Endothelial cell of umbilical vein (primary cell): ENCODE measurements at regions not wholly inside any gene's neighbourhood (a gene's known extent, or its start where the extent isn't known, plus 50 kb on each side); places are given as distances from the start of the nearest gene placed in this dataset.

ENCODE experiments used
- BruUV-seq: library from RNA; stranded (reverse); fragments of 400-500 nt; replicated peaks from 2 replicates; lab custom pipeline; 2021; lab: Mats Ljungman, UMichigan
- CTCF ChIA-PET: fragments of 300-600, 350-600 bp; sonication (Branson Sonifier 250); formaldehyde crosslinking; loops from one replicate; lab custom pipeline; 2021; ENCODE audit warnings: antibody characterized with exemption, inconsistent platforms; lab: Charles Lee
- POLR2A ChIA-PET: fragments of 300-600, 350-600 bp; sonication (Branson Sonifier 250); formaldehyde crosslinking; loops from one replicate; lab custom pipeline; 2021; ENCODE audit warnings: antibody characterized with exemption, inconsistent platforms; lab: Charles Lee
- DNase-seq: peaks from one replicate; pipeline ENCODE4 v3.0.0-alpha.2; 2011; ENCODE audit warnings: low read depth, low spot score
- FAIRE-seq: peaks from 2 replicates; lab custom pipeline; 2011; peaks lifted over from hg19 to GRCh38; lab: Jason Lieb, UNC
- H2AFZ ChIP-seq: 2 replicates; pipeline ENCODE4 v1.6.0; 2012; ENCODE audit warnings: low read depth, low read length, control low read depth, inconsistent platforms
- H3K27ac ChIP-seq: 2 replicates; pipeline ENCODE4 v1.5.1; 2011; ENCODE audit warnings: low read depth, mild to moderate bottlenecking, control low read depth, low read length, moderate library complexity; ENCODE audit not compliant: insufficient read depth
- H3K27me3 ChIP-seq, 2 experiments: 2 replicates each; pipeline versions ENCODE4 v1.6.0 to v1.6.1; 2011; ENCODE audit warnings: low read length in 2 of 2, mixed read lengths in 1 of 2; ENCODE audit not compliant: control insufficient read depth in 2 of 2, insufficient read depth in 2 of 2
- H3K36me3 ChIP-seq, 2 experiments: 2 replicates in 1 of 2; 3 replicates in 1 of 2; pipeline ENCODE4 v1.5.1; 2011; ENCODE audit warnings: low read length in 2 of 2, mild to moderate bottlenecking in 1 of 2, moderate library complexity in 1 of 2; ENCODE audit not compliant: control insufficient read depth in 2 of 2, insufficient read depth in 2 of 2; ENCODE audit errors: extremely low read depth in 1 of 2
- H3K4me1 ChIP-seq: 3 replicates; pipeline ENCODE4 v1.5.1; 2011; ENCODE audit warnings: mild to moderate bottlenecking, low read length; ENCODE audit not compliant: control insufficient read depth, insufficient read depth; ENCODE audit errors: extremely low read depth
- H3K4me2 ChIP-seq: 2 replicates; pipeline ENCODE4 v1.6.1; 2011; ENCODE audit warnings: low read length, control low read depth, mixed read lengths; ENCODE audit not compliant: insufficient read depth
- H3K4me3 ChIP-seq, 3 experiments: fragments of 200-600 bp in 1 of 3; sonication (generic), shearing (Covaris generic) in 1 of 3; replicated peaks in 1 of 3; 2 replicates each; pipeline ENCODE4 v1.5.1; 2011 to 2016; ENCODE audit warnings: control low read depth in 3 of 3, low read length in 3 of 3, mild to moderate bottlenecking in 2 of 3, inconsistent platforms in 1 of 3, low read depth in 1 of 3, moderate library complexity in 1 of 3; ENCODE audit not compliant: insufficient read depth in 1 of 3
- H3K79me2 ChIP-seq: 2 replicates; pipeline ENCODE4 v1.6.0; 2012; ENCODE audit warnings: low read length, inconsistent platforms; ENCODE audit not compliant: control insufficient read depth, insufficient read depth
- H3K9ac ChIP-seq: replicated peaks from 2 replicates; pipeline ENCODE3; 2011; ENCODE audit warnings: low read length, control low read depth; ENCODE audit not compliant: insufficient read depth; ENCODE audit errors: extremely low read depth
- H3K9me1 ChIP-seq: replicated peaks from 3 replicates; pipeline ENCODE4 v1.6.0; 2011; ENCODE audit warnings: mild to moderate bottlenecking, low read length; ENCODE audit not compliant: control insufficient read depth, insufficient read depth; ENCODE audit errors: extremely low read depth
- H3K9me3 ChIP-seq: replicated peaks from 2 replicates; pipeline ENCODE4 v1.5.1; 2012; ENCODE audit warnings: low read length, inconsistent platforms; ENCODE audit not compliant: control insufficient read depth, insufficient read depth
- H4K20me1 ChIP-seq: replicated peaks from 2 replicates; pipeline ENCODE3; 2011; ENCODE audit warnings: mild to moderate bottlenecking, low read length; ENCODE audit not compliant: control insufficient read depth, insufficient read depth; ENCODE audit errors: extremely low read depth
- EZH2 ChIP-seq: IDR thresholded peaks from 2 replicates; pipeline ENCODE4 v1.6.1; 2012; ENCODE audit warnings: borderline replicate concordance, low read depth, mild to moderate bottlenecking, moderate library complexity, low read length, inconsistent platforms; ENCODE audit not compliant: severe bottlenecking
- FOS ChIP-seq: IDR thresholded peaks from 2 replicates; pipeline ENCODE4 v1.6.1; 2011; ENCODE audit warnings: mild to moderate bottlenecking, low read length, moderate library complexity, borderline replicate concordance; ENCODE audit not compliant: insufficient read depth
- GATA2 ChIP-seq: IDR thresholded peaks from 2 replicates; pipeline ENCODE4 v1.7.0; 2011; ENCODE audit warnings: low read depth, mild to moderate bottlenecking, moderate library complexity, mixed read lengths, low read length; ENCODE audit not compliant: insufficient read length, insufficient read depth
- JUN ChIP-seq: IDR thresholded peaks from 2 replicates; pipeline ENCODE4 v1.6.1; 2011; ENCODE audit warnings: borderline replicate concordance, low read depth; ENCODE audit not compliant: insufficient read length, insufficient read depth
- MAX ChIP-seq: IDR thresholded peaks from 2 replicates; pipeline ENCODE4 v1.6.1; 2011; ENCODE audit not compliant: insufficient read depth, insufficient read length
- MYC ChIP-seq: IDR thresholded peaks from one replicate; pipeline ENCODE4 v1.6.1; 2011; ENCODE audit warnings: mild to moderate bottlenecking, low read depth, low read length
- POLR2A ChIP-seq: IDR thresholded peaks from 2 replicates; pipeline ENCODE4 v1.6.1; 2012; ENCODE audit warnings: low read depth, mild to moderate bottlenecking, control low read depth, low read length
- POLR2AphosphoS5 ChIP-seq: IDR thresholded peaks from 2 replicates; pipeline ENCODE4 v1.6.1; 2012; ENCODE audit warnings: low read depth, mild to moderate bottlenecking, control low read depth, low read length, moderate library complexity; ENCODE audit not compliant: insufficient read depth
- dilution Hi-C: fragments of 300-500 bp; cut with MboI; formaldehyde crosslinking; loops from one replicate; pipeline ENCODE4 v1.15.0; 2019; ENCODE audit warnings: low sequenced_read_pairs; ENCODE audit not compliant: extremely low pct_ligation_motif_present
- intact Hi-C: fragments of 100-400 bp; cut with micrococcal nuclease; formaldehyde crosslinking; loops from one replicate; pipeline ENCODE4 v1.10.0; 2022
- TF ChIP-seq, protein P1 (sequence below), 2 donors: IDR thresholded peaks; 1 replicate in 1 of 2; 2 replicates in 1 of 2; pipeline ENCODE4 v1.5.1; 2011; ENCODE audit warnings: low read length in 2 of 2, mild to moderate bottlenecking in 2 of 2, moderate library complexity in 2 of 2, control low read depth in 1 of 2, inconsistent platforms in 1 of 2, low read depth in 1 of 2; ENCODE audit not compliant: insufficient read depth in 1 of 2; ENCODE audit errors: extremely low read depth in 1 of 2

GRCh38 chr3:176896165-176896564 lies 301.1 kb downstream of the TBL1XR1 start:
- no peak overlapping the region for H3K4me2 ChIP-seq
- H3K36me3 ChIP-seq: no peaks in the 10 kb centered on the region
- H3K9ac ChIP-seq: no peak overlapping the region
- H3K4me3 ChIP-seq: no peak overlapping the region
- no TSS peak for BruUV-seq
- intact Hi-C loops: no loop called here
- ChIA-PET POLR2A (no interaction called here), CTCF (no interaction called here)
- peaks cover 0 to 5% of the 10 kb centered on the region in 2 experiments for H3K27me3 ChIP-seq
- no peak overlapping the region for H3K27ac ChIP-seq
- TF ChIP-seq POLR2A: no peak
- no peak for TF ChIP-seq FOS
- no peak for TF ChIP-seq GATA2
- no peak for TF ChIP-seq JUN
- no peak for TF ChIP-seq EZH2
- TF ChIP-seq, protein P1, sequence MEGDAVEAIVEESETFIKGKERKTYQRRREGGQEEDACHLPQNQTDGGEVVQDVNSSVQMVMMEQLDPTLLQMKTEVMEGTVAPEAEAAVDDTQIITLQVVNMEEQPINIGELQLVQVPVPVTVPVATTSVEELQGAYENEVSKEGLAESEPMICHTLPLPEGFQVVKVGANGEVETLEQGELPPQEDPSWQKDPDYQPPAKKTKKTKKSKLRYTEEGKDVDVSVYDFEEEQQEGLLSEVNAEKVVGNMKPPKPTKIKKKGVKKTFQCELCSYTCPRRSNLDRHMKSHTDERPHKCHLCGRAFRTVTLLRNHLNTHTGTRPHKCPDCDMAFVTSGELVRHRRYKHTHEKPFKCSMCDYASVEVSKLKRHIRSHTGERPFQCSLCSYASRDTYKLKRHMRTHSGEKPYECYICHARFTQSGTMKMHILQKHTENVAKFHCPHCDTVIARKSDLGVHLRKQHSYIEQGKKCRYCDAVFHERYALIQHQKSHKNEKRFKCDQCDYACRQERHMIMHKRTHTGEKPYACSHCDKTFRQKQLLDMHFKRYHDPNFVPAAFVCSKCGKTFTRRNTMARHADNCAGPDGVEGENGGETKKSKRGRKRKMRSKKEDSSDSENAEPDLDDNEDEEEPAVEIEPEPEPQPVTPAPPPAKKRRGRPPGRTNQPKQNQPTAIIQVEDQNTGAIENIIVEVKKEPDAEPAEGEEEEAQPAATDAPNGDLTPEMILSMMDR (IDR thresholded peaks at IDR 0.05; ENCODE audit: extremely low read depth in 1 of 2, insufficient read depth in 1 of 2, low read depth in 1 of 2, low read length in 2 of 2): no peak
- no peak for TF ChIP-seq POLR2AphosphoS5
- TF ChIP-seq MAX: no peak
- TF ChIP-seq MYC: no peak
- H3K4me1 ChIP-seq: no peaks in the 10 kb centered on the region
- no peaks in the 10 kb centered on the region for H4K20me1 ChIP-seq
- FAIRE-seq (no peak), DNase-seq (no peak)
- H3K79me2 ChIP-seq: no peaks in the 10 kb centered on the region
- dilution Hi-C loops: no loop called here
- no peak overlapping the region for H2AFZ ChIP-seq
- H3K9me3 ChIP-seq: no peaks in the 10 kb centered on the region
- H3K9me1 ChIP-seq: no peaks in the 10 kb centered on the region
